Activated CD8-positive, alpha-beta T cell treated with anti-CD3 and anti-CD28 coated beads for 36 hours (primary cell): ENCODE measurements at regions not wholly inside any gene's neighbourhood (a gene's known extent, or its start where the extent isn't known, plus 50 kb on each side); places are given as distances from the start of the nearest gene placed in this dataset.

Experiments
- ATAC-seq: fragments of 200-7000 bp; cut with Tn5 transposase; one replicate; pipeline ENCODE4 v1.10.0; 2021; ENCODE audit warnings: mild to moderate bottlenecking, moderate library complexity
- CTCF ChIA-PET: fragments of 350-600 bp; sonication (Branson Sonifier 250); formaldehyde crosslinking; loops from one replicate; lab custom pipeline; 2021; ENCODE audit warnings: antibody characterized with exemption; lab: Charles Lee
- POLR2A ChIA-PET: fragments of 350-600 bp; sonication (Branson Sonifier 250); formaldehyde crosslinking; loops from one replicate; lab custom pipeline; 2021; ENCODE audit warnings: antibody characterized with exemption; lab: Charles Lee
- DNase-seq: peaks from one replicate; pipeline ENCODE4 v3.0.0-alpha.2; 2020
- H3K27ac Mint-ChIP-seq: one replicate; pipeline ENCODE4 v1.8.0; 2021; ENCODE audit warnings: mild to moderate bottlenecking, mixed read lengths
- H3K27me3 Mint-ChIP-seq: one replicate; pipeline ENCODE4 v1.8.0; 2021; ENCODE audit warnings: mixed read lengths
- H3K36me3 Mint-ChIP-seq: one replicate; pipeline ENCODE4 v1.8.0; 2021; ENCODE audit warnings: low read depth, mixed read lengths
- H3K4me1 Mint-ChIP-seq: one replicate; pipeline ENCODE4 v1.8.0; 2021; ENCODE audit warnings: low read depth, mixed read lengths
- H3K4me3 Mint-ChIP-seq: one replicate; pipeline ENCODE4 v1.8.0; 2021; ENCODE audit warnings: mild to moderate bottlenecking, moderate library complexity, mixed read lengths
- H3K9me3 Mint-ChIP-seq: one replicate; pipeline ENCODE4 v1.8.0; 2021; ENCODE audit warnings: mixed read lengths
- intact Hi-C: fragments of 100-400 bp; cut with micrococcal nuclease; formaldehyde crosslinking; loops from one replicate; pipeline ENCODE4 v1.10.0; 2022
- TF ChIP-seq, protein P1 (sequence below): fragments of 200-600 bp; IDR thresholded peaks from one replicate; pipeline ENCODE4 v1.8.0; 2022; ENCODE audit warnings: antibody characterized with exemption, mild to moderate bottlenecking

GRCh38 chr17:34008125-34008524 lies 247.0 kb upstream of the CCL2 start:
- H3K9me3 Mint-ChIP-seq: no peaks in the 10 kb centered on the region
- intact Hi-C loops: no loop called here
- H3K4me1 Mint-ChIP-seq: no peaks in the 10 kb centered on the region
- TF ChIP-seq, protein P1, sequence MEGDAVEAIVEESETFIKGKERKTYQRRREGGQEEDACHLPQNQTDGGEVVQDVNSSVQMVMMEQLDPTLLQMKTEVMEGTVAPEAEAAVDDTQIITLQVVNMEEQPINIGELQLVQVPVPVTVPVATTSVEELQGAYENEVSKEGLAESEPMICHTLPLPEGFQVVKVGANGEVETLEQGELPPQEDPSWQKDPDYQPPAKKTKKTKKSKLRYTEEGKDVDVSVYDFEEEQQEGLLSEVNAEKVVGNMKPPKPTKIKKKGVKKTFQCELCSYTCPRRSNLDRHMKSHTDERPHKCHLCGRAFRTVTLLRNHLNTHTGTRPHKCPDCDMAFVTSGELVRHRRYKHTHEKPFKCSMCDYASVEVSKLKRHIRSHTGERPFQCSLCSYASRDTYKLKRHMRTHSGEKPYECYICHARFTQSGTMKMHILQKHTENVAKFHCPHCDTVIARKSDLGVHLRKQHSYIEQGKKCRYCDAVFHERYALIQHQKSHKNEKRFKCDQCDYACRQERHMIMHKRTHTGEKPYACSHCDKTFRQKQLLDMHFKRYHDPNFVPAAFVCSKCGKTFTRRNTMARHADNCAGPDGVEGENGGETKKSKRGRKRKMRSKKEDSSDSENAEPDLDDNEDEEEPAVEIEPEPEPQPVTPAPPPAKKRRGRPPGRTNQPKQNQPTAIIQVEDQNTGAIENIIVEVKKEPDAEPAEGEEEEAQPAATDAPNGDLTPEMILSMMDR: no peak
- no peak overlapping the region for H3K4me3 Mint-ChIP-seq
- peaks cover 14% of the 10 kb centered on the region for H3K27me3 Mint-ChIP-seq
- ChIA-PET POLR2A (no interaction called here), CTCF (no interaction called here)
- H3K27ac Mint-ChIP-seq: no peak overlapping the region
- ATAC-seq (no peak), DNase-seq (no peak)
- no peaks in the 10 kb centered on the region for H3K36me3 Mint-ChIP-seq

DNA sequence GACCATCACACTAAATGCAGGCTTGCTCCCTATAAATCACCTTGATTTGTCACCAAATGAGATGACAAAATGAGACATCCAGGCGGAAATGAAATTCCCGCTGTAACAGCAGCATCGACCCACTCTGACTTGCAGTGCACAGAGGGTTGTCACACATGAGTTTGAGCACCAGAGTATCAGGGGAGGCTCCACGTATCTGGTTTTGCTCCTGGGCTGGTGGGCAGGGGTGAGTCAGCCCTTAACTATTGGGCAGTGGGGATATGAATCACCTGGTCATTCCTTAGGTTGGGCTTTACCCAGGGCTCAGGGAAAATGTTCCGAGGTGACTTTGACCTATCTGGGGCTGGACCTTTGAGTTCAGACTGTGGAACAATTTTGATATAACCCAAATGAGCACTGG lies 245.2 kb upstream of the CCL2 start:
- no peaks in the 10 kb centered on the region for H3K36me3 Mint-ChIP-seq
- DNase-seq (no peak), ATAC-seq (no peak)
- H3K9me3 Mint-ChIP-seq: no peaks in the 10 kb centered on the region
- ChIA-PET CTCF (no interaction called here), POLR2A (no interaction called here)
- peaks cover 8% of the 10 kb centered on the region for H3K27me3 Mint-ChIP-seq
- TF ChIP-seq, protein P1: no peak
- no peak overlapping the region for H3K4me3 Mint-ChIP-seq
- no peaks in the 10 kb centered on the region for H3K4me1 Mint-ChIP-seq
- intact Hi-C loops: no loop called here
- no peak overlapping the region for H3K27ac Mint-ChIP-seq

DNA sequence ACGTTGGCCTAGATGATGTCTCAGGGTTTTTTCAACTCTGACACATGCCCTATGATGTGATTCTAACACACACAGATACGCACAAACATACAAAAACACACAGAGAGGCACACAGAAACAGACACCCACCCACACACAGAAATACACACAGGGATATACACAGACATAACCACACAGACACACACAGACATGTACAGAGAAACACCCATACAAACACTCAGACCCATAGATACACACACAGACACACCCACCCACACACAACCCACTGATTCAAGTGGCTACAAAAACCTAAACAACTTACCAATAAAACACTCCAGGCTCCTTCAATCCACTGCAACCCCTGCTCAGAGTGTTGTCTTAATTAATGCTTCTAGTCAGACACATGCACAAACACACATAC lies 244.6 kb upstream of the CCL2 start:
- no peaks in the 10 kb centered on the region for H3K9me3 Mint-ChIP-seq
- POLR2A ChIA-PET: no interaction called here
- no peaks in the 10 kb centered on the region for H3K4me1 Mint-ChIP-seq
- H3K27ac Mint-ChIP-seq: no peak overlapping the region
- TF ChIP-seq, protein P1: no peak
- CTCF ChIA-PET: no interaction called here
- ATAC-seq (no peak), DNase-seq (no peak)
- intact Hi-C loops: no loop called here
- no peak overlapping the region for H3K4me3 Mint-ChIP-seq
- peaks cover 8% of the 10 kb centered on the region for H3K27me3 Mint-ChIP-seq
- no peaks in the 10 kb centered on the region for H3K36me3 Mint-ChIP-seq

GRCh38 chr17:34011599-34011998 lies 243.5 kb upstream of the CCL2 start:
- DNase-seq: no peak
- CTCF ChIA-PET: no interaction called here
- POLR2A ChIA-PET: no interaction called here
- no peak overlapping the region for H3K4me3 Mint-ChIP-seq
- H3K27ac Mint-ChIP-seq: no peak overlapping the region
- no peak for ATAC-seq
- H3K36me3 Mint-ChIP-seq: no peaks in the 10 kb centered on the region
- H3K9me3 Mint-ChIP-seq: no peaks in the 10 kb centered on the region
- intact Hi-C loops: no loop called here
- H3K27me3 Mint-ChIP-seq: peaks cover 4% of the 10 kb centered on the region
- H3K4me1 Mint-ChIP-seq: no peaks in the 10 kb centered on the region
- TF ChIP-seq, protein P1: no peak

DNA sequence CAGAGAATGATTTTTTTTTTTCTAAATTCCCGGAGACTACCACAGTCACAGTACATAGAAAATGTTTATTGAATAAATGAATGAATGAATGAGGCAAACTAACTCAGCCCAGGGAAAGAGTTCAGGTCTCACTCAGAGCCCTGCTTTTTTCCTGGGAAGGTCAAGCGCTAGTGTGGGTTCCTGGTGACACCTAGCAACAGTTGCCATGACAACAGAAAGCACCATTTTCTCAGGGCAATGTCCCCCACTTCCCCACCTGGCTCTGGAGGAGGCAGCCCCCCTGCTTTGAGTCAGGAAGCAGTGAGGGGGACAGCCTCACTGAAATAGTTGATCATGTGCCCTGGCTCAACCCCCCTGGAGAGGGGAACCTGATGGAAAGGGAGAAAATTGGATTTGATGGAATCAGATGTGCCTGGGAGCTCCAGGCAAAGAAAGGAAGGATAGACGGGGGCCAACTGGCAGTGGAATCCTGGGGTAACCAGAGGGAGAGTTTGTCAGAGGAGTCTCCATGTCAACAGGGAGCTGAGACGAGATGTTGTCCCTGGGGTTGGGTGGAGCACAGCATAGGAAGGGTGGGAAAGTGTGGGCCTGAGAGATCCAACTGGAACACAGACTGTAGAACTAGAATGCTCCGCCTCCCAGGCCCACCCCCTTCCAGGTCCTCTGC lies 242.2 kb upstream of the CCL2 start:
- no peaks in the 10 kb centered on the region for H3K9me3 Mint-ChIP-seq

More for the DNA sequence above, 242.2 kb upstream of the CCL2 start:
- H3K27ac Mint-ChIP-seq: no peak overlapping the region
- DNase-seq: no peak
- ChIA-PET CTCF (no interaction called here), POLR2A (no interaction called here)
- TF ChIP-seq, protein P1: no peak
- no peak overlapping the region for H3K4me3 Mint-ChIP-seq
- peaks cover 3% of the 10 kb centered on the region for H3K27me3 Mint-ChIP-seq
- intact Hi-C loops: no loop called here
- H3K36me3 Mint-ChIP-seq: no peaks in the 10 kb centered on the region
- H3K4me1 Mint-ChIP-seq: no peaks in the 10 kb centered on the region
- ATAC-seq: no peak
